GM21723 (cell line): ENCODE measurements at regions not wholly inside any gene's neighbourhood (a gene's known extent, or its start where the extent isn't known, plus 50 kb on each side); places are given as distances from the start of the nearest gene placed in this dataset.
"Not testable (repeated sequence)": the region's sequence is repeated elsewhere in the genome, so short reads cannot be mapped to it uniquely, and the experiment has no call there.

Source experiments
- ATAC-seq: cut with Tn5 transposase; IDR thresholded peaks from one replicate; pipeline ENCODE4 v1.9.1; 2021; ENCODE audit warnings: mild to moderate bottlenecking, moderate library complexity; ENCODE audit not compliant: unreplicated experiment

- ATAC-seq, result no peak
Observed at GRCh38 chr12:90235642-90236041, 527.0 kb upstream of the ATP2B1 start.

GRCh38 chr12:90234472-90234871 is 525.8 kb upstream of the ATP2B1 start:
- ATAC-seq, result no peak

DNA sequence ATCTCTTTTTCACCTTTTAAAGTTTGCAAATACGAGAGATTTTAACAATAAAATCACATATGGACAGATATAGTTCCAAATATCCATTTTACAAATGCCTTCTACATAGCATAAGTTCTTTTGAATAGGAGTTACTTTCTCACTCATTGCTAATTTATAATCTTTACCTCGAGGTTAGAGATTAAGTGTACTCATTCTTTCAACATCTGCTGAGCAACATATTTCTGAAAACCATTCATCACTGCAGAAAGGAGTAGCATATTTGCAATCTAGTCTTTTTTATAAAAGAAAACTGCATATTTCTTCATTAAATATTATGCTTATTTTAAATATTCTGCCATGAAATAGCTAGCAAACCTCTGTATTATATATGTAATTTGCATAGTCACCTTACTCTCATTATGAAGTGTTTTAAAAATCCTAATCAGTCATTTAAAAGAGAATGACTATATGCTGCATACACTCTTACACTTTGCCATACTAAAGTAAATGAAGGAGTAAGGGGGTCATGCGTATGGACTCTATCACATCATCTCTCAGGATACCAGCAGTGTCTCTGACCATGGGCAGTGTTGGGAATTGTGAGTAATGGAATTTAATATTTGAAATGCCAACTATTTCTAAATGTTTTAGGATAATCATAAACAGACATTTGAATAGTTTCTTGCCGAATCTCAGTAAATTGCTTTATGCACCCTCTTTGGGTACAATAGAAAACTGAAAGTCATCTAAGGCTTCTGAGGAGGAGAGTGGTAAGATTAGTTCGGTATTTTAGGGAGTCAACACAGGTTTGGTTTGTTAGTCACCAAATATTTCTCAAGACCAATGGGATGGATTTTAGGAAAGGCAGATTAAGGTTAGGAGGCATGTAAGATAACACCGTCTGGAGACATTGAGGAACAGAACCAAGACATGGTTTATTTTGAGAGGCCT is 524.8 kb upstream of the ATP2B1 start:
- no peak for ATAC-seq

DNA sequence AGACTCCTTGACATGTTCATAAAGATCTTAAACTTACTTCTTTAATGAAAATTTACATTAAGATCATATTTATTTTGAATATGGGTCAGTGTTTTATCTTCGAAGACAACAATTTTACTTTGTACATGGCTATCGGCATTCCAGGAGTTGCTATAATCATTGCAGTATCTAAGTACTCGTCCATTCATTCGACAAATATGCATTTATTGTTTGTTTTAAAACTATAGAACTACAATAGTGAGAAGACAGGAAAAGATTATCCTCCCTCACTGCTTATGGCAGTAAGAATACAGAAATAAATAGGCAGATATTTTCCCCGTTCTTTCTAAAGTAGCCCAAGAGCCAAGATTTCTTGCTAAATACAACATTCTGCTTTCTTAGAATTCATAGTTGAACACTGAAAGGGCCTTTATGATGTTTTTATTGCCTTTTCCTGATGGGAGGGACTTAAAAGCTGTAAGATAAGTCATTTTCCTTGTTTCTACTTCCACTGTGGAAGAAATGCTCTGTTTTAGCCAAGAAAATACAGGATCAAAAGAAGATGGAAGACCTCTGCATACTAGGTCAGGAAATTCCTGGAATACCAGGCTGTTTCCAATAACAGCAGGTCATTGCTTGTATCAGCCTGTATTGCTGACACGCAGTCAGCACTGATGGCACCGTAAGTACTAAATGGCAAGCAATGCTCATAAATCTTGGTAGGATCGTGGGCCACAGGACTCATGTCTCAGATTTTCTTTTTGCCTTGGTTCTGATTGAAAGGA is 521.0 kb upstream of the ATP2B1 start:
- no peak for ATAC-seq

DNA sequence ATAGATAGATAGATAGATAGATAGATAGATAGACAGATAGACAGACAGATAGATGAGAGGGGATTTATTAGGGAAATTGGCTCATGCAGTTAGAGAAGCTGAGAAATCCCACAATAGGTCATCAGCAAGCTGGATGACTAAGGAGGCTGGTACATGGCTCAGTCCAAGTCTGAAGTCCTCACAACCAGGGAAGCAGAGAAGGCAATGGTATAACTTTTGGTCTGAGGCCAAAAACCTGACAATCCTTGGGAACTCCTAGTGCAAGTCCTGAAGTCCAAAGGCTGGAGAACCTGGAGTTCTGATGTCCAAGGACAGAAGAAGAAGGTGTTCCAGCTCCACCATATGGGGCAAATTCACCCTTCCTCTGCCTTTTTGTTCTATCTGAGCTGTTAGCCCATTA is 517.6 kb upstream of the ATP2B1 start:
- no peak for ATAC-seq

GRCh38 chr12:90216815-90217214 is 508.2 kb upstream of the ATP2B1 start:
- ATAC-seq, result no peak

DNA sequence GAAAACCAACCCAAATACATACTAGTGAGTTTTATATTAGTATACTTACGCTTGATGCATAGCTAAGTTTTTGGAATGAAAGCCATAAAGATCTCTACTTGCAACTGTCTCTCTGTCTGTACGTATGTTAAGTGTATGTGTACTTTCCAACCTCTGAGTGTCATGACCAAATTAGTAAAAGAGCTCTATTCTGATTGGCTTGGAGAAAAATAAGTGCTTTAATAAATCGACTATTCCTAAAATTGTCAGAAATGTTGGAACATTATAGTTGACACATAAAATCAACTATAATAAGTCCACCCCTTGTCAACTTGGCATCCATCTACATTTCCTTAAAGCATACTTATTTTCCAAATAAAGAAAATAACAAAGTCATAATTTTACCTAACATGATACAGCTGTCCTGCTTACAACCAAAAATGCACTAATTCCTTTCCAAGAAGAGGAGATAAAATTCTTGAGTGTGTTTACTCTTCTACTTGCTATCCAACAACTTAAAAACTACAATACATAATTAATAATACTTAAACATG is 507.4 kb upstream of the ATP2B1 start:
- ATAC-seq, result no peak

DNA sequence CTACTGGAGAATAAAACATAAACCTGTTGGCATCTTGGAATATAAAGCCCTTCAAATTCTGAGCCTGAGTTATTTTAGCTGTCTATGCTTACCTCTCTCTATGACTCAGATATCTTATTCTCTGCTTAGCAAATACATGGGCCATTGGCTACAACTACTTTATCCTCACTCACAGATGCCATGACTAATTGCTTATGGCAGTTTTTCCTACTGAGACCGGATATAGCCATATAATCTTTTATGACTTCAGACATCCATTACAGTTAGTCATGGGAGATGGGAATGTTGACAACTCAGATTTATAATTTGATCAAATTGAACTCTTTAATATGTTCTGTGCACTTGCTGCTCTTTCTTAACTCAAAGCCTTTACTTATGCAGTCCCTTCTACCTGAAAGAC is 502.4 kb upstream of the ATP2B1 start:
- no peak for ATAC-seq

DNA sequence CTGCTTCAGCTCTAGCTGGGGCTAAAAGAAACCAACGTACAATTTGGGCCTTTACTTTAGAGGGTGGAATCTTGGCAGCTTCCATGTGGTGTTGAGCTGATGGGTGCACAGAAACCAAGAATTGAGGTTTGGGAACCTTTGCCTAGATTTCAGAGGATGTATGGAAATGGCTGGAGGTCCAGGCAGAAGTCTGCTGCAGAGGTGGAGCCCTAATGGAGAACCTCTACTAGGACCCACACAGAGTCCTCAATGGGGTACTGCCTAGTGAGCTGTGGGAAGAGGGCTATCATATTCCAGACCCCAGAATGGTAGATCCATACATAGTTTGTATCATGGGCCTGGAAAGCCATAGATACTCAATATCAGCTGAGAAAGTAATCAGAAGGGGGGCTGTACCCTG is 500.4 kb upstream of the ATP2B1 start:
- no peak for ATAC-seq

DNA sequence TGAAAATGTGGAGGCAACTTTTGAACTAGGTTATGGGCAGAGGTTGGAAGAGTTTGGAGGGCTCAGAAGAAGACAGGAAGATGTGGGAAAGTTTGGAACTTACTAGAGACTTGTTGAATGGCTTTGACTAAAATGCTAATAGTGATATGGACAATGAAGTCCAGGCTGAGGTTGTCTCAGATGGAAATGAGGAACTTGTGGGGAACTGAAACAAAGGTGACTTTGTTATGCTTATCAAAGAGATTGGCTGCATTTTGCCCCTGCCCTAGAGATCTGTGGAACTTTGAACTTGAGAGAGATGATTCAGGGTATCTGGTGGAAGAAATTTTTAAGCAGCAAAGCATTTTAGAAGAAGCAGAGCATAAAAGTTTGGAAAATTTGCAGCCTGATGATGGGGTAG is 499.7 kb upstream of the ATP2B1 start:
- ATAC-seq, result not testable (repeated sequence)

- ATAC-seq, result no peak
Observed at GRCh38 chr12:90207799-90208198, 499.2 kb upstream of the ATP2B1 start.

GRCh38 chr12:90205165-90205564 is 496.5 kb upstream of the ATP2B1 start:
- ATAC-seq, result no peak

- ATAC-seq, result no peak
Observed at GRCh38 chr12:90203556-90203955, 494.9 kb upstream of the ATP2B1 start.

- no peak for ATAC-seq
Observed at GRCh38 chr12:90199006-90199405, 490.4 kb upstream of the ATP2B1 start.

- no peak for ATAC-seq
Observed at GRCh38 chr12:90193500-90193899, 484.9 kb upstream of the ATP2B1 start.

DNA sequence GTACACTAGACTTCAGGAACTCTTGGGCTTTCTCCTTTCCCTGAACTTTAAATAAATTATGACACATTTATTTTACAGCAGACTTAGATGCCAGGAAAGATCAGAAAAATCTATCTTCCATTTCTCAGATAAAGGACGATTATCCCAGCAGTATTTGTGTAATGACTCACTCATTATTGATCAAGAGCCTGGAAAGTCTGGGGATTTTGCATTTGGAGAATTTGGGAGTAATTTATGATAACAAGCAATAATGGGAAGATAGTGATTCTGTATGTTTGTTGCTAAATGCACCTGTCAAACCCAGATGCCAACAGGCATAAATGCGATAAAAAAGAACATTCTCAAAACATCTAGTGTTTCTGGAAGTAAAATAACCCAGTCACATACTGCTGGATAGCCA is 480.2 kb upstream of the ATP2B1 start:
- no peak for ATAC-seq

DNA sequence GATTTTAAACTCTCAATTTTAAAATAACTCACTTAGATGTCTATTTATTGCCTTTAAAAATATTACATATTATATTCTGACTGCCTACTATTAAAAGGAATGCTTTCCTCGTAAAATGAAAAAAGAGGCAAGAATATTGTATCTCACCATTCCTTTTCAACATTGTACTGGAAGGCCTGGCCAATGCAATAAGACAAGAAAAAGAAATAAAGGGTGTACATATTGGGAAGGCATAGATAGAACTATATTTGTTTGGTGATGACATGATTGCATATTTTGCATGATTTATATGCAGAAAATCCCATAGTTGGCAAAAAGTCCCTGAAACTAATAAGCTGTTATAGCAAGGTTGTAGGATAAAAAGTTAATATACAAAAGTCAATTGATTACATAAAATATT is 474.6 kb upstream of the ATP2B1 start:
- no peak for ATAC-seq

- no peak for ATAC-seq
Observed at GRCh38 chr12:90181216-90181615, 472.6 kb upstream of the ATP2B1 start.

GRCh38 chr12:90174956-90175355 is 466.3 kb upstream of the ATP2B1 start:
- ATAC-seq, result no peak

GRCh38 chr12:90174198-90174510 is 465.5 kb upstream of the ATP2B1 start:
- ATAC-seq, result no peak

GRCh38 chr12:90173499-90174197 is 465.0 kb upstream of the ATP2B1 start:
- ATAC-seq, result no peak
